HCT116 (cell line): ENCODE measurements at regions not wholly inside any gene's neighbourhood (a gene's known extent, or its start where the extent isn't known, plus 50 kb on each side); places are given as distances from the start of the nearest gene placed in this dataset.

ENCODE experiments used
- ATAC-seq: fragments of 200-7000 bp; cut with Tn5 transposase; 2 replicates; pipeline ENCODE4 v1.9.1; 2020; ENCODE audit warnings: mild to moderate bottlenecking, moderate library complexity
- BruUV-seq: library from RNA; stranded (reverse); fragments of 400-500 nt; replicated peaks from 2 replicates; lab custom pipeline; 2021; lab: Mats Ljungman, UMichigan
- CTCF ChIA-PET: fragments of 300-600 bp; sonication (Branson Sonifier 250); formaldehyde crosslinking; loops from one replicate; lab custom pipeline; 2021; ENCODE audit warnings: antibody characterized with exemption; lab: Charles Lee
- POLR2A ChIA-PET: fragments of 300-600, 350-600 bp; sonication (Branson Sonifier 250); formaldehyde crosslinking; loops from one replicate; lab custom pipeline; 2021; ENCODE audit warnings: antibody characterized with exemption; lab: Charles Lee
- RAD21 ChIA-PET, 2 experiments: fragments of 300-600 bp; sonication (Branson Sonifier 250); formaldehyde crosslinking; loops; one replicate each; lab custom pipeline; 2023; ENCODE audit warnings: low total read pairs in 2 of 2; ENCODE audit not compliant: uncharacterized antibody in 2 of 2, unreplicated experiment in 2 of 2, low non-redundant PET in 1 of 2; lab: Charles Lee
- DNase-seq: peaks from one replicate; pipeline ENCODE4 v3.0.0-alpha.2; 2010; ENCODE audit warnings: low read depth, low spot score
- H2AFZ ChIP-seq: fragments of 200-600 bp; shearing (Covaris generic), sonication (generic); 2 replicates; pipeline ENCODE4 v1.6.1; 2017; ENCODE audit warnings: low read depth, mixed run types, mixed read lengths, antibody characterized with exemption, low read length; ENCODE audit not compliant: poor library complexity, severe bottlenecking
- H3K27ac ChIP-seq: 2 replicates; pipeline ENCODE4 v1.5.1; 2012; ENCODE audit warnings: low read depth, low read length
- H3K27me3 ChIP-seq: fragments of 200-600 bp; sonication (generic); 2 replicates; pipeline ENCODE4 v1.6.1; 2016; ENCODE audit warnings: mixed run types, low read length, mixed read lengths; ENCODE audit not compliant: insufficient read depth
- H3K36me3 ChIP-seq, 2 experiments: fragments of 200-500 bp in 1 of 2; fragments of 200-600 bp in 1 of 2; sonication (Bioruptor generic) in 1 of 2; sonication (generic) in 1 of 2; 2 replicates each; pipeline versions ENCODE4 v1.5.1 to v1.6.1; 2014 to 2016; ENCODE audit warnings: low read length in 2 of 2, inconsistent platforms in 1 of 2, mixed read lengths in 1 of 2, mixed run types in 1 of 2; ENCODE audit not compliant: insufficient read depth in 2 of 2, control insufficient read depth in 1 of 2
- H3K4me1 ChIP-seq, 2 experiments: fragments of 200-600 bp in 1 of 2; sonication (generic) in 1 of 2; 2 replicates each; pipeline versions ENCODE4 v1.5.1 to v1.6.1; 2012 to 2017; ENCODE audit warnings: low read length in 2 of 2, inconsistent platforms in 1 of 2, mild to moderate bottlenecking in 1 of 2, mixed read lengths in 1 of 2, mixed run types in 1 of 2, moderate library complexity in 1 of 2; ENCODE audit not compliant: insufficient read depth in 2 of 2, control insufficient read depth in 1 of 2
- H3K4me2 ChIP-seq: fragments of 200-600 bp; sonication (generic); 2 replicates; pipeline ENCODE4 v1.6.1; 2017; ENCODE audit warnings: mixed run types, low read length, mixed read lengths
- H3K4me3 ChIP-seq, 2 experiments: fragments of 200-600 bp in 1 of 2; sonication (generic) in 1 of 2; replicated peaks in 1 of 2; 2 replicates each; pipeline ENCODE4 v1.5.1; 2011 to 2016; ENCODE audit warnings: low read length in 2 of 2, control low read depth in 1 of 2, low read depth in 1 of 2, mild to moderate bottlenecking in 1 of 2, mixed read lengths in 1 of 2, mixed run types in 1 of 2
- H3K79me2 ChIP-seq: fragments of 200-600 bp; sonication (generic); 2 replicates; pipeline ENCODE4 v1.6.1; 2017; ENCODE audit warnings: mild to moderate bottlenecking, mixed run types, low read length, moderate library complexity, mixed read lengths; ENCODE audit not compliant: insufficient read depth
- H3K9ac ChIP-seq: fragments of 200-600 bp; sonication (generic); 2 replicates; pipeline ENCODE4 v1.6.1; 2016; ENCODE audit warnings: low read length, mixed read lengths
- H3K9me2 ChIP-seq: fragments of 200-600 bp; sonication (generic), shearing (Covaris generic); 2 replicates; pipeline ENCODE4 v1.6.1; 2017; ENCODE audit warnings: mixed run types, mild to moderate bottlenecking, moderate library complexity; ENCODE audit not compliant: insufficient read depth
- H3K9me3 ChIP-seq, 2 experiments: fragments of 200-500 bp in 1 of 2; fragments of 200-600 bp in 1 of 2; sonication (Bioruptor generic) in 1 of 2; sonication (generic) in 1 of 2; 2 replicates each; pipeline ENCODE4 v1.6.1; 2014 to 2017; ENCODE audit warnings: low read length in 2 of 2, mixed read lengths in 2 of 2, inconsistent platforms in 1 of 2, low read depth in 1 of 2, mild to moderate bottlenecking in 1 of 2, mixed run types in 1 of 2, moderate library complexity in 1 of 2; ENCODE audit not compliant: control insufficient read depth in 1 of 2, insufficient read depth in 1 of 2
- H4K20me1 ChIP-seq: fragments of 200-600 bp; sonication (generic), shearing (Covaris generic); 2 replicates; pipeline ENCODE4 v1.6.1; 2017; ENCODE audit warnings: mixed run types, mild to moderate bottlenecking, moderate library complexity; ENCODE audit not compliant: insufficient read depth
- EGR1 ChIP-seq: IDR thresholded peaks from 2 replicates; pipeline ENCODE4 v1.6.1; 2012; ENCODE audit warnings: low read depth
- ELF1 ChIP-seq: IDR thresholded peaks from 2 replicates; pipeline ENCODE4 v1.6.1; 2012; ENCODE audit warnings: low read depth, borderline replicate concordance
- JUND ChIP-seq: IDR thresholded peaks from 2 replicates; pipeline ENCODE4 v1.6.1; 2012
- MAX ChIP-seq: IDR thresholded peaks from 2 replicates; pipeline ENCODE4 v1.6.1; 2012
- POLR2AphosphoS5 ChIP-seq: IDR thresholded peaks from 2 replicates; pipeline ENCODE4 v1.6.1; 2011; ENCODE audit warnings: mild to moderate bottlenecking, low read depth, low read length, moderate library complexity
- RAD21 ChIP-seq: IDR thresholded peaks from 2 replicates; pipeline ENCODE4 v1.6.1; 2012; ENCODE audit warnings: low read depth, mild to moderate bottlenecking
- SIN3A ChIP-seq: IDR thresholded peaks from 2 replicates; pipeline ENCODE4 v1.6.1; 2012; ENCODE audit warnings: low read depth
- SRF ChIP-seq: IDR thresholded peaks from 2 replicates; pipeline ENCODE4 v1.6.1; 2012; ENCODE audit warnings: low read depth
- YY1 ChIP-seq: IDR thresholded peaks from 2 replicates; pipeline ENCODE4 v1.6.1; 2011; ENCODE audit warnings: low read length, low read depth, moderate library complexity, mild to moderate bottlenecking; ENCODE audit not compliant: insufficient replicate concordance; ENCODE audit errors: extremely low read depth
- ZBTB33 ChIP-seq: IDR thresholded peaks from 2 replicates; pipeline ENCODE4 v1.6.1; 2011; ENCODE audit warnings: mild to moderate bottlenecking, low read length, moderate library complexity; ENCODE audit not compliant: insufficient replicate concordance; ENCODE audit errors: extremely low read depth
- ZFX ChIP-seq: fragments of 450-650 bp; IDR thresholded peaks from 2 replicates; pipeline ENCODE4 v1.6.1; 2017
- intact Hi-C: fragments of 100-400 bp; cut with micrococcal nuclease; formaldehyde crosslinking; loops from 2 replicates; pipeline ENCODE4 v1.10.0; 2022

DNA sequence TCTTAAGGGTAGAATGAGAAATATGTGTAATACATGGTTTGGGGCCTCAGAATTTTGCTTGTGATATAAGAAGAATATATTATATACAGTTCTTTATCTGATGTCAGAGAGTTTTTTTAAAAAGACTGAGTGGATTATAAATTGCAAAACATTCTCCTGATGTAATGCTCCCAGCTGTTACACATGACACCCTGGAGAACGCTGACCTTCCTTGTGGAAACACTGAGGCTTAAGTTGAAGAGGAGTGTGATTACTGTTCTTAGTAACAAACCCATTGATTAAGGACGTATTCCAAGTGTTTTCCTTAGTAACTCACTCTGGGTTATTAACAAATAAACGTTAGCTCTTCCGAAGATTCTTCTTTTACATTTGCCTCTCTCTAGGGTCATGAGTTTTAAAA is 1069.3 kb upstream of the CNTNAP5 start:
- POLR2A ChIA-PET = no interaction called here
- ATAC-seq = no peak
- no peak overlapping the region for H3K9ac ChIP-seq
- H3K4me3 ChIP-seq = no peak overlapping the region
- H4K20me1 ChIP-seq = no peaks in the 10 kb centered on the region; the same call in 1 of the 2 replicates
- RAD21 ChIA-PET = no interaction called here
- H3K27me3 ChIP-seq = no peaks in the 10 kb centered on the region
- peaks cover 8 to 28% of the 10 kb centered on the region in 2 experiments; a peak in 3 of 4 replicates for H3K9me3 ChIP-seq
- H3K27ac ChIP-seq = no peak overlapping the region
- no TSS peak for BruUV-seq
- no peaks in the 10 kb centered on the region for H3K79me2 ChIP-seq
- CTCF ChIA-PET = no interaction called here
- no peak for TF ChIP-seq ZBTB33
- no peak for TF ChIP-seq EGR1
- no peak for TF ChIP-seq SRF
- TF ChIP-seq SIN3A = no peak
- TF ChIP-seq POLR2AphosphoS5 = no peak
- no peak for TF ChIP-seq ZFX
- TF ChIP-seq ELF1 = no peak
- no peak for TF ChIP-seq JUND
- no peak for TF ChIP-seq RAD21
- no peak for TF ChIP-seq YY1
- TF ChIP-seq MAX = no peak
- no peak overlapping the region for H3K4me2 ChIP-seq
- no peaks in the 10 kb centered on the region for H3K9me2 ChIP-seq
- H3K36me3 ChIP-seq = no peaks in the 10 kb centered on the region
- intact Hi-C loops = no loop called here
- H3K4me1 ChIP-seq = no peaks in the 10 kb centered on the region
- no peak for DNase-seq
- no peak overlapping the region for H2AFZ ChIP-seq
